HEK293 (cell line): ENCODE measurements at regions not wholly inside any gene's neighbourhood (a gene's known extent, or its start where the extent isn't known, plus 50 kb on each side); places are given as distances from the start of the nearest gene placed in this dataset.

ENCODE experiments used
- CTCF ChIP-seq: fragments of 450-650 bp; formaldehyde crosslinking; IDR thresholded peaks from 2 replicates; pipeline ENCODE4 v1.5.1; 2016; ENCODE audit warnings: missing biosample characterization, missing genetic modification characterization
- EGR2 ChIP-seq: fragments of 450-650 bp; formaldehyde crosslinking; IDR thresholded peaks from 2 replicates; pipeline ENCODE4 v1.5.1; 2016; ENCODE audit warnings: low read depth, missing biosample characterization, missing genetic modification characterization
- KLF10 ChIP-seq: fragments of 450-650 bp; IDR thresholded peaks from 2 replicates; pipeline ENCODE4 v1.5.1; 2018; ENCODE audit warnings: missing biosample characterization, mild to moderate bottlenecking, missing genetic modification characterization
- KLF16 ChIP-seq: fragments of 450-650 bp; formaldehyde crosslinking; IDR thresholded peaks from 2 replicates; pipeline ENCODE4 v1.5.1; 2017; ENCODE audit warnings: missing biosample characterization, missing genetic modification characterization
- MEIS1 ChIP-seq: sonication (generic); formaldehyde crosslinking; IDR thresholded peaks from 2 replicates; pipeline ENCODE4 v1.8.1; 2022; ENCODE audit warnings: missing genetic modification reagents, mild to moderate bottlenecking, borderline replicate concordance
- REPIN1 ChIP-seq: fragments of 450-650 bp; formaldehyde crosslinking; IDR thresholded peaks from 2 replicates; pipeline ENCODE4 v1.5.1; 2017; ENCODE audit warnings: missing biosample characterization, missing genetic modification characterization, low read depth
- ZFP41 ChIP-seq: fragments of 450-650 bp; formaldehyde crosslinking; IDR thresholded peaks from 2 replicates; pipeline ENCODE4 v1.5.1; 2016; ENCODE audit warnings: missing biosample characterization, missing genetic modification characterization, borderline replicate concordance
- ZNF112 ChIP-seq: fragments of 450-650 bp; formaldehyde crosslinking; IDR thresholded peaks from 2 replicates; pipeline ENCODE4 v1.5.0; 2017; ENCODE audit warnings: missing biosample characterization, missing genetic modification characterization
- ZNF114 ChIP-seq: fragments of 450-650 bp; formaldehyde crosslinking; IDR thresholded peaks from 2 replicates; pipeline ENCODE4 v1.5.0; 2017; ENCODE audit warnings: missing biosample characterization, missing genetic modification characterization
- ZNF121 ChIP-seq: fragments of 450-650 bp; formaldehyde crosslinking; IDR thresholded peaks from 2 replicates; pipeline ENCODE4 v1.5.1; 2016; ENCODE audit warnings: missing biosample characterization, missing genetic modification characterization
- ZNF132 ChIP-seq: fragments of 450-650 bp; formaldehyde crosslinking; IDR thresholded peaks from 2 replicates; pipeline ENCODE4 v1.5.1; 2017; ENCODE audit warnings: missing biosample characterization, missing genetic modification characterization, borderline replicate concordance
- ZNF155 ChIP-seq: fragments of 450-650 bp; formaldehyde crosslinking; IDR thresholded peaks from 2 replicates; pipeline ENCODE4 v1.5.1; 2016; ENCODE audit warnings: missing biosample characterization, missing genetic modification characterization
- ZNF19 ChIP-seq: fragments of 450-650 bp; formaldehyde crosslinking; IDR thresholded peaks from 2 replicates; pipeline ENCODE4; 2016; ENCODE audit warnings: missing biosample characterization, missing genetic modification characterization, low read depth
- ZNF37A ChIP-seq: fragments of 450-650 bp; IDR thresholded peaks from 2 replicates; pipeline ENCODE4 v1.5.1; 2018; ENCODE audit warnings: missing biosample characterization, missing genetic modification characterization
- ZNF404 ChIP-seq: fragments of 450-650 bp; formaldehyde crosslinking; IDR thresholded peaks from 2 replicates; pipeline ENCODE4 v1.5.1; 2017; ENCODE audit warnings: missing biosample characterization, missing genetic modification characterization
- ZNF473 ChIP-seq: fragments of 450-650 bp; formaldehyde crosslinking; IDR thresholded peaks from 2 replicates; pipeline ENCODE4 v1.5.1; 2017; ENCODE audit warnings: missing biosample characterization, missing genetic modification characterization
- ZNF48 ChIP-seq: fragments of 450-650 bp; formaldehyde crosslinking; IDR thresholded peaks from 2 replicates; pipeline ENCODE4 v1.5.1; 2016; ENCODE audit warnings: missing biosample characterization, missing genetic modification characterization
- ZNF513 ChIP-seq: fragments of 450-650 bp; IDR thresholded peaks from 2 replicates; pipeline ENCODE4 v1.5.1; 2018; ENCODE audit warnings: missing biosample characterization, missing genetic modification characterization
- ZNF514 ChIP-seq: fragments of 450-650 bp; formaldehyde crosslinking; IDR thresholded peaks from 2 replicates; pipeline ENCODE4 v1.5.1; 2016; ENCODE audit warnings: missing biosample characterization, missing genetic modification characterization
- ZNF518A ChIP-seq: fragments of 450-650 bp; formaldehyde crosslinking; conservative IDR thresholded peaks from 2 replicates; pipeline ENCODE4 v1.5.1; 2016; ENCODE audit warnings: low read depth, missing biosample characterization, missing genetic modification characterization
- ZNF530 ChIP-seq: fragments of 450-650 bp; formaldehyde crosslinking; IDR thresholded peaks from 2 replicates; pipeline ENCODE4 v1.5.1; 2016; ENCODE audit warnings: low read depth, missing biosample characterization, missing genetic modification characterization
- ZNF544 ChIP-seq: fragments of 450-650 bp; formaldehyde crosslinking; IDR thresholded peaks from 2 replicates; pipeline ENCODE4 v1.5.0; 2017; ENCODE audit warnings: missing biosample characterization, missing genetic modification characterization
- ZNF549 ChIP-seq: fragments of 450-650 bp; IDR thresholded peaks from 2 replicates; pipeline ENCODE4 v1.5.1; 2018; ENCODE audit warnings: missing biosample characterization, missing genetic modification characterization, mild to moderate bottlenecking, inconsistent platforms, moderate library complexity
- ZNF571 ChIP-seq: fragments of 450-650 bp; formaldehyde crosslinking; IDR thresholded peaks from 2 replicates; pipeline ENCODE4 v1.5.0; 2017; ENCODE audit warnings: missing biosample characterization, missing genetic modification characterization
- ZNF639 ChIP-seq: fragments of 450-650 bp; formaldehyde crosslinking; IDR thresholded peaks from 2 replicates; pipeline ENCODE4 v1.5.1; 2016; ENCODE audit warnings: missing biosample characterization, missing genetic modification characterization
- ZNF660 ChIP-seq: fragments of 450-650 bp; IDR thresholded peaks from 2 replicates; pipeline ENCODE4 v1.5.1; 2018; ENCODE audit warnings: missing biosample characterization, mild to moderate bottlenecking, missing genetic modification characterization
- ZNF701 ChIP-seq: fragments of 450-650 bp; formaldehyde crosslinking; IDR thresholded peaks from 2 replicates; pipeline ENCODE4 v1.5.1; 2016; ENCODE audit warnings: missing biosample characterization, missing genetic modification characterization
- ZNF704 ChIP-seq: fragments of 450-650 bp; formaldehyde crosslinking; IDR thresholded peaks from 2 replicates; pipeline ENCODE4 v1.5.1; 2016; ENCODE audit warnings: missing biosample characterization, missing genetic modification characterization
- ZNF707 ChIP-seq: fragments of 450-650 bp; formaldehyde crosslinking; IDR thresholded peaks from 2 replicates; pipeline ENCODE4 v1.5.1; 2016; ENCODE audit warnings: missing biosample characterization, missing genetic modification characterization

GRCh38 chr12:54126696-54127537 is 61.9 kb downstream of the SMUG1 start (continued):
- TF ChIP-seq ZNF155 (tag by site-specific recombination) = no peak
- no peak for TF ChIP-seq ZNF530 (tag by site-specific recombination)
- TF ChIP-seq ZNF37A (tag by site-specific recombination) = no peak
- no peak for TF ChIP-seq ZNF660
- TF ChIP-seq ZNF518A (tag by site-specific recombination) = no peak
- TF ChIP-seq ZNF48 (tag by site-specific recombination) = no peak
- no peak for TF ChIP-seq ZFP41 (tag by site-specific recombination)
- TF ChIP-seq ZNF132 (tag by site-specific recombination) = no peak
- TF ChIP-seq ZNF701 (tag by site-specific recombination) = no peak
- TF ChIP-seq ZNF571 (tag by site-specific recombination) = no peak
- 0 out of 2 replicates have a peak, but pooled peaks have one; percentile 32 for TF ChIP-seq KLF16 (tag by site-specific recombination)
- TF ChIP-seq ZNF544 (tag by site-specific recombination) = no peak
- TF ChIP-seq ZNF704 (tag by site-specific recombination) = no peak
- TF ChIP-seq ZNF639 (tag by site-specific recombination) = no peak
- TF ChIP-seq ZNF707 = no peak
- TF ChIP-seq ZNF549 (tag by site-specific recombination) = no peak
- TF ChIP-seq ZNF114 (tag by site-specific recombination) = no peak
- TF ChIP-seq ZNF473 (tag by site-specific recombination) = no peak
- TF ChIP-seq ZNF404 (tag by site-specific recombination) = no peak
- no peak for TF ChIP-seq MEIS1 (CRISPR knock-in tag)
- TF ChIP-seq ZNF513 (tag by site-specific recombination) = no peak
- TF ChIP-seq ZNF19 (tag by site-specific recombination) = no peak
- no peak for TF ChIP-seq ZNF112 (tag by site-specific recombination)
- TF ChIP-seq EGR2 (tag by site-specific recombination) = 0 out of 2 replicates have a peak, but pooled peaks have one; percentile 14
- TF ChIP-seq REPIN1 = no peak
- TF ChIP-seq CTCF (tag by site-specific recombination) = no peak
- no peak for TF ChIP-seq KLF10 (tag by site-specific recombination)
- TF ChIP-seq ZNF514 (tag by site-specific recombination) = no peak
- no peak for TF ChIP-seq ZNF121
